Breast epithelium (tissue), 4 donors: ENCODE measurements at regions not wholly inside any gene's neighbourhood (a gene's known extent, or its start where the extent isn't known, plus 50 kb on each side); places are given as distances from the start of the nearest gene placed in this dataset.

Source experiments
- DNase-seq, 2 donors: peaks; one replicate each; pipeline ENCODE4 v3.0.0-alpha.2; 2019; ENCODE audit warnings: low spot score in 2 of 2
- H3K27ac ChIP-seq, 2 donors: fragments of 200-600 bp; sonication (generic) in 1 of 2; one replicate each; pipeline ENCODE4 v1.5.1; 2016 to 2019; ENCODE audit warnings: mild to moderate bottlenecking in 1 of 2
- H3K27me3 ChIP-seq, 2 donors: fragments of 200-600 bp; sonication (generic) in 1 of 2; one replicate each; pipeline versions ENCODE4 v1.5.1 to v1.6.0; 2017 to 2019; ENCODE audit warnings: control low read depth in 1 of 2, mild to moderate bottlenecking in 1 of 2
- H3K36me3 ChIP-seq: fragments of 200-600 bp; one replicate; pipeline ENCODE4 v1.5.1; 2019
- H3K4me1 ChIP-seq, 2 donors: fragments of 200-600 bp; sonication (generic); one replicate each; pipeline ENCODE4 v1.5.1; 2016 to 2019; ENCODE audit warnings: control low read depth in 1 of 2
- H3K4me3 ChIP-seq, 3 donors: fragments of 200-600 bp; sonication (generic); 1 replicate in 2 of 3; 2 replicates in 1 of 3; pipeline ENCODE4 v1.5.1; 2016 to 2019; ENCODE audit warnings: mild to moderate bottlenecking in 3 of 3, moderate library complexity in 2 of 3
- H3K9me3 ChIP-seq, 2 donors: fragments of 200-600 bp; sonication (generic) in 1 of 2; one replicate each; pipeline ENCODE4 v1.5.1; 2016 to 2019; ENCODE audit warnings: control low read depth in 1 of 2
- CTCF ChIP-seq, 3 donors: fragments of 450-650 bp; IDR thresholded peaks; one replicate each; pipeline ENCODE4 v1.5.1; 2016 to 2017; ENCODE audit warnings: antibody characterized with exemption in 3 of 3, mild to moderate bottlenecking in 3 of 3, moderate library complexity in 3 of 3
- POLR2A ChIP-seq: fragments of 450-650 bp; IDR thresholded peaks from one replicate; pipeline ENCODE4 v1.6.1; 2016; ENCODE audit warnings: antibody characterized with exemption, mild to moderate bottlenecking, moderate library complexity
- POLR2AphosphoS5 ChIP-seq, 3 donors: sonication (generic); formaldehyde crosslinking; IDR thresholded peaks; one replicate each; pipeline ENCODE4 v1.6.1; 2017; ENCODE audit warnings: antibody characterized with exemption in 3 of 3
- intact Hi-C: fragments of 100-400 bp; cut with DNase I; formaldehyde crosslinking; loops from one replicate; pipeline ENCODE4 v1.15.1; 2023; ENCODE audit warnings: low total_unique reads

- TF ChIP-seq POLR2AphosphoS5 (IDR thresholded peaks at IDR 0.05) (no peak), POLR2A (no peak), CTCF (IDR thresholded peaks at IDR 0.05) (no peak)
- intact Hi-C loops: no loop called here
- no peaks in the 10 kb centered on the region for H3K9me3 ChIP-seq
These were observed 109.2 kb downstream of the NOL4 start for GRCh38 chr18:34115409-34116081.

GRCh38 chr18:34114996-34115395, 109.7 kb downstream of the NOL4 start:
- DNase-seq: no peak
- Histone ChIP-seq H3K4me3 (no peak overlapping the region), H3K9me3 (no peaks in the 10 kb centered on the region), H3K27ac (no peak overlapping the region), H3K27me3 (no peaks in the 10 kb centered on the region), H3K36me3 (no peaks in the 10 kb centered on the region), H3K4me1 (no peaks in the 10 kb centered on the region)
- intact Hi-C loops: no loop called here
- TF ChIP-seq CTCF (IDR thresholded peaks at IDR 0.05) (no peak), POLR2AphosphoS5 (IDR thresholded peaks at IDR 0.05) (no peak), POLR2A (no peak)

More at GRCh38 chr18:34115409-34116081, 109.2 kb downstream of the NOL4 start:
- no peaks in the 10 kb centered on the region for H3K27me3 ChIP-seq
- no peaks in the 10 kb centered on the region for H3K36me3 ChIP-seq
- H3K4me1 ChIP-seq: no peaks in the 10 kb centered on the region
- no peak overlapping the region for H3K4me3 ChIP-seq
- no peak for DNase-seq
- H3K27ac ChIP-seq: no peak overlapping the region

GRCh38 chr18:34108206-34108605, 116.5 kb downstream of the NOL4 start:
- no peak for TF ChIP-seq POLR2AphosphoS5 (IDR thresholded peaks at IDR 0.05)
- TF ChIP-seq POLR2A: no peak
- no peak for TF ChIP-seq CTCF (IDR thresholded peaks at IDR 0.05)
- Histone ChIP-seq H3K36me3 (no peaks in the 10 kb centered on the region), H3K4me1 (no peaks in the 10 kb centered on the region), H3K27me3 (no peaks in the 10 kb centered on the region), H3K4me3 (no peak overlapping the region), H3K27ac (no peak overlapping the region), H3K9me3 (peaks cover 0 to 7% of the 10 kb centered on the region in 2 donors)
- no peak for DNase-seq
- intact Hi-C loops: no loop called here

GRCh38 chr18:34098109-34098508, 126.6 kb downstream of the NOL4 start:
- no peaks in the 10 kb centered on the region for H3K36me3 ChIP-seq
- DNase-seq: no peak
- H3K4me3 ChIP-seq: no peak overlapping the region
- no peaks in the 10 kb centered on the region for H3K27me3 ChIP-seq
- no peak overlapping the region for H3K27ac ChIP-seq
- TF ChIP-seq POLR2AphosphoS5 (IDR thresholded peaks at IDR 0.05): no peak
- no peaks in the 10 kb centered on the region for H3K4me1 ChIP-seq
- no peaks in the 10 kb centered on the region for H3K9me3 ChIP-seq
- intact Hi-C loops: no loop called here

GRCh38 chr18:34097312-34097711, 127.4 kb downstream of the NOL4 start:
- intact Hi-C loops: no loop called here

More at GRCh38 chr18:34097312-34097711, 127.4 kb downstream of the NOL4 start:
- TF ChIP-seq POLR2AphosphoS5 (IDR thresholded peaks at IDR 0.05) (no peak), CTCF (IDR thresholded peaks at IDR 0.05) (no peak), POLR2A (no peak)
- Histone ChIP-seq H3K4me1 (no peaks in the 10 kb centered on the region), H3K27ac (no peak overlapping the region), H3K36me3 (no peaks in the 10 kb centered on the region), H3K27me3 (no peaks in the 10 kb centered on the region), H3K4me3 (no peak overlapping the region), H3K9me3 (no peaks in the 10 kb centered on the region)
- no peak for DNase-seq
